Breast epithelium (tissue), 3 donors: ENCODE measurements at regions not wholly inside any gene's neighbourhood (a gene's known extent, or its start where the extent isn't known, plus 50 kb on each side); places are given as distances from the start of the nearest gene placed in this dataset.

Source experiments
- POLR2A ChIP-seq: fragments of 450-650 bp; IDR thresholded peaks from one replicate; pipeline ENCODE4 v1.6.1; 2016; ENCODE audit warnings: antibody characterized with exemption, mild to moderate bottlenecking, moderate library complexity
- TF ChIP-seq, protein P1 (sequence below), 3 donors: fragments of 450-650 bp; IDR thresholded peaks; one replicate each; pipeline ENCODE4 v1.5.1; 2016 to 2017; ENCODE audit warnings: antibody characterized with exemption in 3 of 3, mild to moderate bottlenecking in 3 of 3, moderate library complexity in 3 of 3

GRCh38 chr15:92728266-92728665 is 72.7 kb upstream of the FAM174B start:
- TF ChIP-seq, protein P1, sequence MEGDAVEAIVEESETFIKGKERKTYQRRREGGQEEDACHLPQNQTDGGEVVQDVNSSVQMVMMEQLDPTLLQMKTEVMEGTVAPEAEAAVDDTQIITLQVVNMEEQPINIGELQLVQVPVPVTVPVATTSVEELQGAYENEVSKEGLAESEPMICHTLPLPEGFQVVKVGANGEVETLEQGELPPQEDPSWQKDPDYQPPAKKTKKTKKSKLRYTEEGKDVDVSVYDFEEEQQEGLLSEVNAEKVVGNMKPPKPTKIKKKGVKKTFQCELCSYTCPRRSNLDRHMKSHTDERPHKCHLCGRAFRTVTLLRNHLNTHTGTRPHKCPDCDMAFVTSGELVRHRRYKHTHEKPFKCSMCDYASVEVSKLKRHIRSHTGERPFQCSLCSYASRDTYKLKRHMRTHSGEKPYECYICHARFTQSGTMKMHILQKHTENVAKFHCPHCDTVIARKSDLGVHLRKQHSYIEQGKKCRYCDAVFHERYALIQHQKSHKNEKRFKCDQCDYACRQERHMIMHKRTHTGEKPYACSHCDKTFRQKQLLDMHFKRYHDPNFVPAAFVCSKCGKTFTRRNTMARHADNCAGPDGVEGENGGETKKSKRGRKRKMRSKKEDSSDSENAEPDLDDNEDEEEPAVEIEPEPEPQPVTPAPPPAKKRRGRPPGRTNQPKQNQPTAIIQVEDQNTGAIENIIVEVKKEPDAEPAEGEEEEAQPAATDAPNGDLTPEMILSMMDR (IDR thresholded peaks at IDR 0.05): no peak
- no peak for TF ChIP-seq POLR2A
